CD1c-positive myeloid dendritic cell (primary cell): ENCODE measurements at regions not wholly inside any gene's neighbourhood (a gene's known extent, or its start where the extent isn't known, plus 50 kb on each side); places are given as distances from the start of the nearest gene placed in this dataset.
A peak's percentile ranks its signal among the peaks of the same experiment; 100 is the strongest.

Experiments
- DNase-seq: peaks from one replicate; pipeline ENCODE4 v3.0.0-alpha.2; 2016; ENCODE audit errors: extremely low spot score

DNA sequence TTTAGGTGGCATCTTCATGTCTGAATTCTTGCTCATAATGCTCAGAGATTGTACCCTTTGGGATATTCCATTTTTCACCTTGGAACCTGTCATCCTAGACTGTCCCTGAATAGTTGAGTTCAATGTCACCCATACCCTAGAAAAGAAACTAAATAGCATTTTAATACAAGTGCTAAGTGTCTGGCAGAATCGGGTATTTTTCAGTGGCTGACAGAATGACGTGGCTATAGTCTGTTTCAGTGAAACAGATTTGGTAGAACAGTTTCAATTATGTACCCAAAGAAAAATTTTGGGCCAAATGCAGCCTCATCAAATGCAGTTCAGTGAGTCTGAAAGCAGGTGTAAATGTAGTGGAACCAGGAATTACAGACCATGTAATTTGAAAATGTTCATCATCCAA, 1041.2 kb downstream of the DTWD2 start:
- DNase-seq, result no peak

- DNase-seq, result no peak
These were observed 1043.1 kb downstream of the DTWD2 start for GRCh38 chr5:117945258-117945657.

GRCh38 chr5:117943541-117943940, 1044.8 kb downstream of the DTWD2 start:
- DNase-seq, result peak; percentile 13

- DNase-seq, result peak; percentile 43
These were observed 1045.4 kb downstream of the DTWD2 start for GRCh38 chr5:117942861-117943519.

- no peak for DNase-seq
These were observed 1095.1 kb downstream of the DTWD2 start for GRCh38 chr5:117893211-117893610.

- DNase-seq, result no peak
These were observed 1096.0 kb downstream of the DTWD2 start for GRCh38 chr5:117892360-117892759.

GRCh38 chr5:117889596-117889995, 1098.8 kb downstream of the DTWD2 start:
- no peak for DNase-seq

DNA sequence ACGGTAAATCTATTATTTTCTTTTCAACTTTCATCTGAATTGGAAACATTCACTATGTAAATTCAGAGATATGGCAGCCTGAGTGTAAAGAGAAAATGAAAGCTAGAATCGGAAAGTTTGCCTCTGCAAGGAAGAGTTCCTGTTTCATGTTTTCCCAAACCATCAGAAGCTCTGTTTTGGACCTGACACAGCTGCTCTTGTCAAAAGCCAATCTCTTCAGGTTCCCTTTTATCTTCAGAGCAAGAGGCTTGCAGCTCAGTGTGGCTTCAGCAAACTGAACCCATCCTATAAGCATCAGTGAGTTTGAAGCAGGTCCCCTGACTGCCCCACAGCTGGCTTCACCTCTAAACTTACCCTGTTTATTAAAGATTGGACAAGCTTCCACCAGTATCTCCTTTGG, 1099.7 kb downstream of the DTWD2 start:
- peak; percentile 30 for DNase-seq

DNA sequence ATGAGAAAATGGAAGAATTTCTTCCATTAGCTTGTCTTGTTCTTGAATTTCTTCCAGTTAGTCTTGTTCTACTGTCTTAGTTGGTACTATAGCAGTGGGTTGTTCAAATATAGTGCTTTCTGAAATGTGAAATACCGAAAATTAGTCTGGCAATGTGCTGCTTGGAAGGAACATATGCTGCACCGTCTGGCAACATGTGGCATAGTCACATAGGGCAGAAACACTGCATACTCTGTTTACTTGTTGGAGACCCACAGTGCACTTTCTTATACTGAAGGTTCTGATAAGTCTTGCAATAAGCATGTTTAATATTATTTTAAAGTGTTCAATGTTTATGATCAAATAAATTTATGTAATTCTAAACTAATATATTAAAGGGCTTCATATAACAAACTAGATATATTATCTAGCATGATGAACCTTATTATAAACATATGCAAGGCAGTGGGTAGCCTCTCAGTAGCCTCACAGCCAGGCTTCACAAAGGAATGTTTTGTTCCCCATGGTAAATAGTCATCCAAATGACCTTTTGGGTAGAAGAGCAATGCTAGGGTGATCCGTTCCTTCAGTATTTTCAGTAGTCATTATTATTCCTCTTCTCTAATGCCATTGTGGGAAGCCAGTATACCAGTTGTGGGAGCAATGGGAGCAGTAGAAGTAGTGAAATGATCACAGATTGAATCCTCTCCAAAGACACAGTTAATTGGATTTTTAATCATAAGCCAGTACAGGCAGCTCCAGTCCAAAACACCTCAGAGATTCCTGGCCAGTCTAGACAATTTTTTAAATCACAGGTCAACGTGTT, 1106.7 kb downstream of the DTWD2 start:
- no peak for DNase-seq

DNA sequence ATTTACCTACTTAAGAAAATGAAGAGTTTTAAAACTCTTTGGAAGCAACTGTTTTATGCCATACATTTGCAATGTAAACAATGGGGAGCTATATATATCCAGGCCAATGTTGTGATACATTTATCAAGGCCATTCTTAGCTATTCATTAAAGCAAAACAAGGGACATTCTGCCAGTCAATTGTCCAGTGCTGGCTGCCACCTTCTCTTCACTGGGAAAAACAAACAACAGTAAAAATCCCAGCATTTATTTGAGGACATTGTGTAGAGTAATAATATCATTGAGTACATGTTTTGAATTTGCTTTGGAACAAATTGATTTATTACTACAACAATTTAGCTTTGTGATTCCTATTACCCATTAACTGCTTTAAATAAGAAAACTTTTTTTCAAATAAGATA, 1107.4 kb downstream of the DTWD2 start:
- DNase-seq, result no peak

DNA sequence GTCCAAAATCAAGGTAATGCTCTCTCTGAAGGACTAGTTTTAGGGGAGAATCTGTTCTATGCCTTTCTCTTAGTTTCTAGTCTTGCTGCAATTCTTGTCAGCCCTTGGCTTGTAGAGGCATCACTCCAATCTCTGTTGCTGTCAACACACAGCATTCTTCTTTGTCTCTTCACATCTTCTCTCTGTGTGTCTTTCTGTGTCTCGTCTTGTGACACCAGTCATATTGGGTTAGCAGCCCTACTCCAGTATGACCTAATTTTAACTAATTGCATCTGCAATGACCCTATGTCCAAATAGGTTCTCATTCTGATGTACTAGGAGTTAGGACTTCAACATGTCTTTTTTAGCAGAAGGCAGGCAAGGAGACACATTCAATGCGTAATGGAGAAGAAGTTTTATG, 1110.6 kb downstream of the DTWD2 start:
- DNase-seq, result no peak

GRCh38 chr5:117872798-117873368, 1115.5 kb downstream of the DTWD2 start:
- DNase-seq, result no peak

GRCh38 chr5:117869596-117869995, 1118.8 kb downstream of the DTWD2 start:
- no peak for DNase-seq

GRCh38 chr5:117863586-117864296, 1124.6 kb downstream of the DTWD2 start:
- DNase-seq, result peak; percentile 81

- DNase-seq, result no peak
These were observed 1127.8 kb downstream of the DTWD2 start for GRCh38 chr5:117860550-117860949.

GRCh38 chr5:117859176-117859575, 1129.2 kb downstream of the DTWD2 start:
- DNase-seq, result peak; percentile 52

GRCh38 chr5:117856713-117857112, 1131.6 kb downstream of the DTWD2 start:
- no peak for DNase-seq

- DNase-seq, result no peak
These were observed 1150.6 kb downstream of the DTWD2 start for GRCh38 chr5:117837786-117838185.

DNA sequence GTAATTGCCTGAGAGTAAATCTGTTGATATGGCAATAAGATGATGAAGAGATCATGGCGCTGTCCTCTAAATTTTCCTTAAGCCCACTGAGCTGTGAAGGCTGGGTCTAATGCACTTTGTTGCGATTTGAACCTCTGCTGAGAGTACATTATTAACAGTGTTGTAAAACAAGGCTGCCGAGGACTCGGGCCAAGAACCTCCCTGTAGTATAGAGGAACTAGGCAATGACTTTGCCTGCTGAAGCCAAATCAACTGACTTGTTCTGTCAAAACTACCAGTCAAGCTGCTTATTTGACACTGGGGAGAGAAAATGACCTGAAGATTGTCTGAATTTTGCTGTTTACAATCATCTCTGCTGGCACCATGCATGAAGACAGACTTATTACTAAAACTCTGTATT, 1154.7 kb downstream of the DTWD2 start:
- DNase-seq, result no peak

DNA sequence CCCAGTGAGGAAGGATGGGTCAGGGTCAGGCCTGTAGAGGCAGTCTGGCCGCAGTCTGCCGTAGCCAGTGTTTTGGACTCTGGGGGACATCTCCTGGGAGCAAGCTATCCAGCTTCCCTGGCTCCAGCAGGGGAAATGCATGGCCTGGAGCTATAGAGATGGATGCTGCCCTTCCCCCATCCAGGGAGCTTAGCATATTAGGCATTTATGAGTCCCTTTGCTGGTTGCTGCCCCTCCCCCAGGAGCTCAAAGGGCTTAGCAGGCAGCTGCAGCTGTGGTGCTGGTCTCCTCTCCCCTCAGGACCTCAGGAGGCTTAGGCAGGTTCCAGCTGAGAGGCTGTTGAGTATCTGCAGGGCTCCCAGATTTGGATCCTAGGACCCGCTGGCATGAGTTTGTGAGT, 1158.7 kb downstream of the DTWD2 start:
- no peak for DNase-seq

DNA sequence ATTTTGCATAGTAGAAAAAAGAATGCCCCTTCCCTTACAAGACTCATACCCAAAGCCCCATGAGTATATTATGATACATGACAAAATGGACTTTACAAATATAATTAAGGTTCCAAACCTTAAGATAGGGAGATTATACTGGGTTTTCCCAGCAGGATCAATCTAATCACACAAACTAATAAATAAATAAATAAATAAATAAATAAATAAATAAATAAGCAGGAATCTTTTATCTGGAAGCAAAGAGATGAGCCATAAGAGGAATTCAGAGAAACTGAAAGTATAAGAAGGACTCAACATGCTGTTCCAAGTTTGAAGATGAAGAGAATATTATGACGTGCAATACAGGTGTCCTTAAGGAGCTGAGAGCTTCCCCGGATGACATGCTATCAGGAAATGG, 1174.5 kb downstream of the DTWD2 start:
- DNase-seq, result no peak

- DNase-seq, result no peak
These were observed 1175.5 kb downstream of the DTWD2 start for GRCh38 chr5:117812861-117813260.
